AG04449 (cell line): ENCODE measurements at regions not wholly inside any gene's neighbourhood (a gene's known extent, or its start where the extent isn't known, plus 50 kb on each side); places are given as distances from the start of the nearest gene placed in this dataset.

Source experiments
- CTCF ChIA-PET: fragments of 350-600 bp; formaldehyde crosslinking; extraction: SDS; loops from one replicate; lab custom pipeline; 2021; ENCODE audit warnings: antibody characterized with exemption; lab: Yijun Ruan, JAX
- POLR2A ChIA-PET: fragments of 400-600, 350-600 bp; formaldehyde crosslinking; extraction: SDS; loops from one replicate; lab custom pipeline; 2020; ENCODE audit warnings: antibody characterized with exemption, inconsistent platforms; lab: Yijun Ruan, JAX
- DNase-seq: peaks from one replicate; pipeline ENCODE4 v3.0.0-alpha.2; 2010; ENCODE audit warnings: low read depth, low spot score
- H3K4me3 ChIP-seq: 2 replicates; pipeline ENCODE4 v1.5.1; 2011; ENCODE audit warnings: low read depth, mild to moderate bottlenecking, control low read depth, low read length
- CTCF ChIP-seq: IDR thresholded peaks from one replicate; pipeline ENCODE4 v1.5.1; 2011; ENCODE audit warnings: mild to moderate bottlenecking, moderate library complexity, low read length, control low read depth, inconsistent platforms; ENCODE audit not compliant: insufficient read depth; ENCODE audit errors: missing control alignments

- ChIA-PET CTCF (interaction anchor here (1.9 kb wide), 1 partner anchor 16 kb away, joined by 6 read pairs; no protein-coding TSS in a partner anchor), POLR2A (no interaction called here)
- DNase-seq: no peak
- no peak for TF ChIP-seq CTCF
- H3K4me3 ChIP-seq: no peak overlapping the region
These were observed 910.8 kb upstream of the MIR17HG start for GRCh38 chr13:90436697-90437096.

- POLR2A ChIA-PET: no interaction called here
- DNase-seq: no peak
- no peak overlapping the region for H3K4me3 ChIP-seq
- TF ChIP-seq CTCF: no peak
- CTCF ChIA-PET: interaction anchor here (0.6 kb wide), 1 partner anchor 56 kb away, joined by 4 read pairs; no protein-coding TSS in a partner anchor
These were observed 908.9 kb upstream of the MIR17HG start for GRCh38 chr13:90438576-90438975.

GRCh38 chr13:90443268-90443667, 904.2 kb upstream of the MIR17HG start:
- no peak for DNase-seq
- CTCF ChIA-PET: no interaction called here
- POLR2A ChIA-PET: no interaction called here
- TF ChIP-seq CTCF: no peak
- no peak overlapping the region for H3K4me3 ChIP-seq

GRCh38 chr13:90444232-90444631, 903.3 kb upstream of the MIR17HG start:
- CTCF ChIA-PET: no interaction called here

GRCh38 chr13:90445179-90445578, 902.3 kb upstream of the MIR17HG start:
- POLR2A ChIA-PET: interaction anchor here (1.1 kb wide), 1 partner anchor 29 kb away, joined by 5 read pairs; no protein-coding TSS in a partner anchor
- H3K4me3 ChIP-seq: no peak overlapping the region
- peak; percentile 73 for DNase-seq
- TF ChIP-seq CTCF: no peak
- CTCF ChIA-PET: interaction anchor here (1.6 kb wide), 1 partner anchor 11 kb away, joined by 4 read pairs; no protein-coding TSS in a partner anchor

More at GRCh38 chr13:90444232-90444631, 903.3 kb upstream of the MIR17HG start:
- TF ChIP-seq CTCF: no peak
- H3K4me3 ChIP-seq: no peak overlapping the region
- no peak for DNase-seq
- POLR2A ChIA-PET: no interaction called here

- POLR2A ChIA-PET: no interaction called here
These were observed 900.3 kb upstream of the MIR17HG start for GRCh38 chr13:90447034-90447733.

More at GRCh38 chr13:90447034-90447733, 900.3 kb upstream of the MIR17HG start:
- no peak overlapping the region for H3K4me3 ChIP-seq
- CTCF ChIA-PET: no interaction called here
- no peak for DNase-seq
- TF ChIP-seq CTCF: no peak
